ENCODE measurements at regions not wholly inside any gene's neighbourhood (a gene's known extent, or its start where the extent isn't known, plus 50 kb on each side); places are given as distances from the start of the nearest gene placed in this dataset.

GRCh38 chr4:57658673-57659072 is 548.5 kb upstream of the IGFBP7 start:
- TF ChIP-seq, protein P1, sequence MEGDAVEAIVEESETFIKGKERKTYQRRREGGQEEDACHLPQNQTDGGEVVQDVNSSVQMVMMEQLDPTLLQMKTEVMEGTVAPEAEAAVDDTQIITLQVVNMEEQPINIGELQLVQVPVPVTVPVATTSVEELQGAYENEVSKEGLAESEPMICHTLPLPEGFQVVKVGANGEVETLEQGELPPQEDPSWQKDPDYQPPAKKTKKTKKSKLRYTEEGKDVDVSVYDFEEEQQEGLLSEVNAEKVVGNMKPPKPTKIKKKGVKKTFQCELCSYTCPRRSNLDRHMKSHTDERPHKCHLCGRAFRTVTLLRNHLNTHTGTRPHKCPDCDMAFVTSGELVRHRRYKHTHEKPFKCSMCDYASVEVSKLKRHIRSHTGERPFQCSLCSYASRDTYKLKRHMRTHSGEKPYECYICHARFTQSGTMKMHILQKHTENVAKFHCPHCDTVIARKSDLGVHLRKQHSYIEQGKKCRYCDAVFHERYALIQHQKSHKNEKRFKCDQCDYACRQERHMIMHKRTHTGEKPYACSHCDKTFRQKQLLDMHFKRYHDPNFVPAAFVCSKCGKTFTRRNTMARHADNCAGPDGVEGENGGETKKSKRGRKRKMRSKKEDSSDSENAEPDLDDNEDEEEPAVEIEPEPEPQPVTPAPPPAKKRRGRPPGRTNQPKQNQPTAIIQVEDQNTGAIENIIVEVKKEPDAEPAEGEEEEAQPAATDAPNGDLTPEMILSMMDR (conservative IDR thresholded peaks at IDR 0.05; ENCODE audit: low read length) = no peak
- TF ChIP-seq EZH2phosphoT487 (IDR thresholded peaks at IDR 0.05; ENCODE audit: borderline replicate concordance, low read depth, low read length) = no peak
